ENCODE measurements at regions not wholly inside any gene's neighbourhood (a gene's known extent, or its start where the extent isn't known, plus 50 kb on each side); places are given as distances from the start of the nearest gene placed in this dataset.

DNA sequence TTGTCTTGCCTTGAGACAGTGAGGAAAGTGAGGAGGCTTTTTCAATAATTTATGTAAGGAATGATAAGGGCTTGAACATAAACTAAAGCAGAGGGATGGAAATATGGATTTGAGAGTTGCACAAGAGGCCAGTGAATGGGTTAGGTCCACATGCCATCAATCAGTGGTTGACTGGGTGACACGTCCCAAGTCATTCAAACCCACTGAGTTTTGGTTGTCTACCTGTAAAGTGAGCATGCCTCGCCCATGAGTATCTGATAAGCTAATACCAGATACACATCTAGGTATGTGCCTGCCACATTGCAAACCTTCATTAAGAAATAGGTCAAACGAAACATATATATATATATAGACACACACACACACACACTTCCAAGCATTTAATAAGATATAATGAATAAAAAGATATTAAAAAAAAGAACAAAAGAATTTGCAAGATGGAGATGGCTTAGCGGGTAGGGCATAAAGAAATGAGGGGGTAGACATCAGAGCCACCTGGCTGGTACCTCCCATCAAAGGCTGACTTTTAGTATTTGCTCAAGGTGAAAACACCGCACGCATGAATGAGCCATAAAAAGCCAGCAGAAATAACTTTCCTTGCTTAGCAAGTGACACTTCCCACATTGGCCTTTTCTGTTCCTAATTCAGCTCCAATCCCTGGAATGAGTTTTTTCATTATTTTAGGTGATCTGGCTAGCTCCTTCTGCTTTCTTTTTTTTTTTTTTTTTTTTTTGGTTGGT lies 109.1 kb upstream of the GGTLC1 start:
- DNase-seq: no peak

DNA sequence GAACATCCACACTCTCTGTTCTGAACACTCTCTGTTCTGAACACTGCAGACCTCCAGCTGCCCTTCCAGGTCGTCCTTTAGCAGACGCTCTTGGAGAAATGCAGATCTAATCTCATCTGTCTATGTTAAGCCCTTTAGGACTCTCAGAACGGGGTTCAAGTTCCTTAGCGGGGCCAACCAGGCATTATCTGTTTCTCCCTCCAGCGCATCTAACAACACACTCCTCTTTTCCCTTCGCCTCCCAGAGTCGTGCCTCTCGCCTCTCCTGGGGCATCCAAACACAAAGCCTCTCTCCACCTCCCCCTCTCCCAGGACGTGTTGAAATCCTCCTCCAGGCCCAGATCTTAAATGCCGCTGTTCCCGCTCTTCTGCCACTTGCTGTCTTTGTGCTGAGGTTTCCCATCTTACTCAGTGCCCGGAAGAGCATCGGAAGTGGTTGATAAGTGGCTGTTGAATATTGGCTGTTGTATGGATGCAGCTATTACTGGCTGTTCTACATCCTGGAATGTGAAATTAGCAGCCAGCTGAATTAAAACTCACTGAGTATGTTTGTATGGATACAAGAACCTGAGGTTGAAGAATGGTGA lies 108.4 kb upstream of the GGTLC1 start:
- no peak for DNase-seq

DNA sequence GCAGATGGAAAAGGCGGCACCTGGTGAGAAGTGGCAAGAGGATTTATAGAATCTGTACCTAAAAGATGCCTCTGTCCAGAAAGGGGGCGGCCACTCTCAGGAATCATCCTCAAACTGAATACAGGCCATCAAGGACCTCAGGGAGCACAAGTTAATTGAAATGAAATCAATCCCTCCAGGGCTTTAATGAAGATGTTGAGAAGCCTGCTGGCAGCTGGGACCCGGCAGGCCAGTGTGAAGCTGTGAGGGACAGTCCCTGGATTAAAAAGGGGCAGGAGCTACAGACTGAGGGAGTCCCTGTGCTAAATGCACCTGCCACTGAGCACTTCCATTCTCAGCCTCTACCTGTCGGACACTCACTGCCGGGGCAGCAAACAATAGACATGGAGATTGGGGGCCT lies 107.7 kb upstream of the GGTLC1 start:
- no peak for DNase-seq

DNA sequence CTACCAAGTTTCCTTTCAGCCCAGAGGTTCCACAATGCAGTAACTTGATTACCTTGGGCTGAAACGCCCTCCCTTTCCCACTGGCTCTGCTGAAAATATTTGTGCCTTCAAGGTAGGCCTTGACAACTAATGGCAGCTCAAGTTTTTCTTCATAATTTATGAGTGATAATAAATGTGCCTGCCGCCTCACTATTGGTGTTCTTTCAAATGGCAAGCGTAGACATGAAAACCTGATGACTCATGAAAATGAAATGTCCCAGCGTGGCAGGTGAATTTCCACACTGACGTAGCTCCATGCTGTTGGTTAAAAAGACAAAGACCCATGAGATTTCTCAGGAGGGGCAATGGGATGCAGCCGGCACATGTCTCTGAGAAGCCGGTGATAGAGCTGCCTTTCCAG lies 107.2 kb upstream of the GGTLC1 start:
- no peak for DNase-seq

DNA sequence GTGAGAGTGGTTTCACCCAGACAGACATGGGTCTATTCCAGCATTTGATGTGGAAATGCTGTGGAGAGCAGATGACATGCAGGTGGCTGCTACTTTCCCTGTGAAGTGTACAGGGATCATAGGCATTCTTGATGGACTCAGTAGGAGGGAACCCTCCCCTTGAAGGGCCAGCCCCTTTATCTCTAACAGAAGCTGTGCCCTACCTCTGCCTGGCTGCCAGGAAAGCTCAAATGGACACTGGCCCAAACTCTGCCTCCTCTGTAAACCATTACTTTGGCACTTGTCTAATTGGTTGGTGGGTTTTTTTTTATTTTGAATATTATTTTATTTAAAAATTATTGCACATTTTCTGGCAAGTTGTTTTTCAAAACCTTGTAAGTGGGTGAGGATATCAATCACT lies 106.7 kb upstream of the GGTLC1 start:
- no peak for DNase-seq

DNA sequence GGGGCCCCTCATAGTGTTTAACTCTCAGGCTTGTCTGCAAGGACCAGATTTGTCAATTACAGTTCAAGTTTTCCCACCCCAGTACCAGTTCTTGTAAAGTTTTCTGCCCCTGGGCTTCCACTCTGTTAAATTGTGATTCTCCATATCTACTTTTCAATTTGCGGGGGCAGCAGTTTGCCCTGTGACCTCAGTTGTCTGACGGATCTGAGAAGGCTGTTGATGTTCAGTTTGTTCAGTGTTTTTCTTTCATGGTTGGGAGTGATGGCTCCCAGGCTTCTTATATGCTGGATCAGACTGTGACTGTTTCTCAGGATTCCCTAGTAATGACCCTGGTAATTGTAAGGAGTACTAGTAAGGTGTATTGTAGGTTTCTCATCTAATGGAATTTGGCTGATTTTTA lies 101.0 kb upstream of the GGTLC1 start:
- no peak for DNase-seq

DNA sequence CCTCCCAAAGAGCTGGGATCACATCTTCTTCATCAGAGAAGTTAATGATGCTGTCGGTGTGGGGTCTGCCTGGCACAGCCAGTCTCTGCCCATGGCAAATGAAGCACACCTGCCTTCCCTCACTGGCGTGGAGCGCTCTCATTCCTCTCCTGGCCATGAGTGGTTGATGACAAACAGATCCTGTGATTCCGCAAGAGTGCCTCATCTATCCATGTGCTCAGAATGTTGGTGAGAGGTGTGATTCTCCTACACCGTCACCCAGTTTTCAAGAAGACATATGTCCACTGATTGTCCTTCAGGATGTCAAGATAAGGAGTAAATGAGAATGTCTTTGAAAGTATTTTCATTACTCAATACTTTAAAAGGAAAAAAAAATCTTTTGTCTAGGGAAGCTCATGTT lies 97.5 kb upstream of the GGTLC1 start:
- DNase-seq: no peak

DNA sequence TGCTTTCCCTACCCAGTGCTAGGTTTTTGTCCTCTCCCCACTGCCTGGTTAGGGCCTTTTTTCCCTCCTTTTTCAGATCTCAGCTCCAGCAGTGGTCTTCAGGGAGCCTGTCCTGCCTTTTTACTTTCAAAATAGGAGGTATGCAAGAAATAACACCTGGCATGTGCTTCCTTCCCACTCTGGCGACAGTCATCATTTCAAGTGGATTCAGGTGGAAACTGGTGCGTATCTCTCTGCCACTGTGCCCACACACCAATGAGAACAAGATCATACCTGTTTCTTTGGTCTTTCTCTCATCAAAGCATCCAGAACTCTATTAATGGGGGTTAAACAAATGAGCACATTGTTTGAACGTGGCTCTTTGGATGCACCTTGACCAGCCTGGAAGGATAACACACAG lies 95.7 kb upstream of the GGTLC1 start:
- no peak for DNase-seq

DNA sequence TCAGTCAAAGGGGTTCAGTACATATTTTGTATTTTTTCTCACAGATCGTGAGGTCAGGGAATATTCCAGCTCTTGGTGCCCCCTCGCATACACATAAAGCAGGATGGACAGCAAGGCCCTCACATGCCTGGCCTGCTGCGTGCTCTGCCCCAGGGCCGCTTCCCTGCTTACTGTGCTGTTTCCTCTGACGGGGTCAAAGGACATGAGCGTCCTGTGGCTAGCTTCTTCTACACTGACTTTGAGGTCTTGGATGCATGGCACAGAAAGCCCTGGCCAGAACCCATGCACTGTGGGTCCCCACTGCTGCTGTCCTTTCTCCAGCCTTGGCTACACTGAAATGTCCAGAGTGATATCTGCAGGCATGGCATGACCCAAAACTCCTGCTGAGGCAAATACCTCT lies 92.5 kb upstream of the GGTLC1 start:
- DNase-seq: no peak

DNA sequence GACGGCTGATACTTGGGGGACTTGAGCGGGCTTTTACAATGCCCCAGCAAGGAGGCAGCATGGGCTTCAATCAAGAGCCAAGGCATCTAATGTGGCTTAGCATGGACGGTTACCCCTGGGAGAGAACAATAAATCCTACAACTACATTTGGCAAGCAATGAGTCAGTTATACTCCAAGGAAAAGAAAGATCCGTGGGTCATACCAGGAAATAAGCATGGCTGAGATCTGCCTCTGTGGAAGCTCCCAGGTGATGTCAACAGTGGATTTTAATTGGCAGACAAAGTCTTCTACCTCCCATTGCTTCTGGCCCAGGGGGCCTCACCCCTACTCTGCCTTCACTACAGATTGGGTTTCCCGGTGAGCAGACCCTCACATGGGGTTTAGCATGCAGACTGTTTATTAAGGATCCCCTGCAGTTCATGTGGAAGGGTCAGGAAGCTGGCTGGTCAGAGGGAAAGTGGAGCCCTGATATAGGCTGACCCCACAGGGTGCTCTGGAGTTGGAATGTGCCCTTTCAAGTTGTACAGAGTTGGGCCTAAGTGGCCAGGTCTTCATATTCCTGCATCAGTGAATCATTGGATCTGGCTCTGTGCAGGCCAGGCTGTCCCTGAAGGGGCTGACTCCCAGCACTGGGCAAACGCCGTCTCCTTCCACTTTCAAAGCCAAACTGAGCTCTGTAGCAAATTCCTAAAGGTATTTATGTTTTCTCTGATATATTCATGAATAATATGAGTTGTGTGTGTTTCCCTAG lies 91.3 kb upstream of the GGTLC1 start:
- no peak for DNase-seq

DNA sequence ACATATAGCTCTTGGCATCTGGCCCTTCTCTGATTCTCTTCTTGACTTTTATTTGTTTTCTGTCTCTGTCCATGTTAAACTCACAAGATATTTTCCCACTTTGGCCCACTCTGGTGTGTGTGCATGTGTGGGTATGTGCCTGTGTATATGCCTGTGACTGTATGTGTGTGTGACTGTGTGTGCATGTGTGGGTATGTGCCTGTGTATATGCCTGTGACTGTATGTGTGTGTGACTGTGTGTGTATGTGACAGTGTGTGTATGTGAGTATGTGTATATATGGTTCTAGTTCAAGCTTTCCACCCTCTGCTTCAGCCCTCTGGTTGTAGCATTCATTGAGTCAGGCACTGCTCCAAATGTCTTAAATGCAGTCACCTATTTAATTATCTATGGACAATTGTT lies 88.6 kb upstream of the GGTLC1 start:
- no peak for DNase-seq

DNA sequence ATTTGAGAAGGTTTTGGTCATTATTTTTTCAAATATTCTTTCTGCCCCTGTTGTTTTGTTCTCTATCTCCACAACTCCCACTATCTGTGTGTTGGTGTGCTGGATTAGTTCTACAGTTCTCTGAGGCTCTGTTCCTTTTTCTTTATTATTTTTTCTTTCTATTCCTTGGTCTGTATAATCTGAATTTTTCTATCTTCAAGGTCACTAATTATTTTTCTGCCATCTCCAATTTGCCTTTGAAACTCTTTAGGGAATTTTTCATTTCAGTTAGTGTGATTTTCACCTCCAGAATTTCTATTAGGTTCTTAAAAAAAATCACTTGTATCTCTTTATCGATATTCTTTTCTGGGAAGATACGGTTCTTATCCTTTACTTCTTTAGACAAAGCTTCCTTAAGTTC lies 82.1 kb upstream of the GGTLC1 start:
- no peak for DNase-seq

DNA sequence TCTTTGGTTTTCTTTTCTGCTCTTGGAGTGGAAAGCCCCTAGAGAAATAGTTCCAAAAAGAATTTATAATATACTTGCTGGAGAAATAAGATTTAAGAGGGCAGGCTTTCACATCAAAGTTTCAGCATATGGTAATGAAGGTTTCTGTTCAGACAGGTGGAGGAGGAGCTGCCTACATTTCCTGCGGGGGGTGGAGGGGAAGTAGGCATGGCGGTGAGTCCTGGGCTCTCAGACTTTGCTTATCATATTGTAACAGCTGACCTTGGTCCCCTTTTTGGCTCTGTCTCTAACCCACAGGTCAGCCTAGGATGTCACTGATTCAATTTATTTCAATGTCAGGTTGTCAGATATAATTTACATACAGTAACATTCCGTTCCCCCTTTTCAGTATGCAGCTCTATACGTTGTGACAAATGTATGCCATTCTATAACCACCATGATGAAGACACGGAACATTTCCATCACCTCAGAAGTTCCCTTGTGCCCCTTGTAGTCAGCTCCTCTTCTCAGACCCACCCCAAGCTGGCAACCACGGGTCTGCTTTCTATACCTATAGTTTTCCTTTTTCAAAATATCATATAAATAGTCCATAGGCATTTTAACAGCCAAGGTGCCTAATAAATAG lies 77.6 kb upstream of the GGTLC1 start:
- no peak for DNase-seq

DNA sequence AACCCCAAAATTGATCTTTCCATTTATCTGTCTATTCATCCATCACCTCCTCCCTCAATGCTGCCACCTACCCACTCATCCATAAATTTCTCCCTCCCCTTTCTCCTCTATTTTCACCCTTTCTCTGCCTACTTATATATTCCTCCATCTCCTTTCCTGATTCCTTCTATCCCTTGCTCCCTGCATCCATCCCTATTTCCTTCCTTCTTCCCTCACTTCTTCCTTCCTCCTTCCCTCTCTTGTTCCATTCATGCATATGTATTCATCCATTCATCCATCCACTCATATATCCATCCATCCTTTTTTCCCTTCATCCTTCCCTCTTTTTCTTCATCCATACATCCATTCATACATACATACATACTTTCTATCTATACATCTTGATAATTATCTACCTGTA lies 76.3 kb upstream of the GGTLC1 start:
- DNase-seq: no peak

DNA sequence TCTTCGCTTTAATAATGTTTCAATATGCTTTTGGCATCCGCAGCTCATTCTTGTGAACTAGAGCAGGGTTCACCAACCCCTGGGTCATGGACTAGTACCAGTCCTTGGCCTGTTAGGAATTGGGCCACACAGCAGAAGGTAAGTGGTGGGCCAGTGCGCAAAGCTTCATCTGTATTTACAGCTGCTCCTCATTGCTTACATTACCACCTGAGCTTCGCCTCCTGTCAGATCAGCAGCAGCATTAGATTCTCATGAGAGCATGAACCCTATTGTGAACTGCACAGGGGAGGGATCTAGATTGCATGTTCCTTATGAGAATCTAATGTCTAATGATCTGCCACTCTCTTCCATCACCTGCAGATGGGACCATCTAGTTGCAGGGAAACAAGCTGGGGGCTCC lies 75.5 kb upstream of the GGTLC1 start:
- no peak for DNase-seq

DNA sequence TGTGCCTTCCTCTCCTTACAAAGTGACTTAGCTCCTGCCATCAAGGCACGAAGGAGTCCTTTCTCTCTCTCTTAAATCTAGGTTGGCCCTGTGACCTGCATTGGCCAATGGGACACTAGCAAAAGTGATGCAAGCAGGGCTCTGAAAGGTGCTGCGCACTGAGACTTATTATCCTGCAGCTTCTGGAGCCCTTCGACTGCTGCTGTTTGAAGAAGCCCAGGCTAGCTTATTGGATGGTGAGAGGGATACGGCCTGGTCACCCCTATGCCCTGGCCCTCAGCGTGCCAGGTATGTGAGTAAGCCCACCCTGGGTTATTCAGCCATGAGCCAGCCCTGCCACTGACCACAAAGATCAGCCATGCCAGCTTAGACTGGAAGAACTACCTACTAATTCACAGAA lies 74.5 kb upstream of the GGTLC1 start:
- no peak for DNase-seq

DNA sequence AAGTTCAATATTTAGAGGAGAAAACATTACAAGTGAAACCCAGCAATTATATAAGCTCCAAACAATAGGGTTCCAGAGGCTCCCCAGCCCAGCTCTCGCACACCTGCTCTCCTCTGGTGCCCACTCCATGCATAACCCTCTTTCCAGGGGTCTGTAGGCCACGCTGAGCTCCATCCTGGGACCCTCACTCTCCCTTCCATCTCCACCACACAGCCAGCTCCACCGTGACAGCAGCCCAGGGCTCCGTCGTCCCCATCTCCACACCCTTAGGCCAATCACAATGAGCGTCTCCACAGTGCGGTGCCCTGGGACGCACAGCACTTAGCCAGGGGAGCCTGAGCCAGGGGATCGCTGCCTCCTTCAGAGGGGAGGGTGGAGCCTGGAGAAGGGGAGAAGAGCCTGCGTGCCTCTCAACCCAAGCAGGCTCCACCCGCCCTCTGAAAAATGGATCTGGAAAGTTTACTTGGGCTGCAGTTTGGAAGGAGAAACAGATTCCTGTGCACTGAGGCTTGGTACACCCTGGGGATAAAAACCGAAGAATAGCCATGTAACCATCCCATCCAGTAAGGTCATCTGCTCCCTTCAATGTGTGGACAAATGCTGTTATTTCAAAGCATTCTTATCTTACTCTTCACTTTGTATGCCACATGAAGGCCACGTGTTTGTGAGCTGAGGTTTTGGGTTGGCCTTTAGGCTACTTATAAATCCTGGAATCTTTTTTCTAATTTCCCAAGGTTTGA lies 72.4 kb upstream of the GGTLC1 start:
- DNase-seq: no peak

DNA sequence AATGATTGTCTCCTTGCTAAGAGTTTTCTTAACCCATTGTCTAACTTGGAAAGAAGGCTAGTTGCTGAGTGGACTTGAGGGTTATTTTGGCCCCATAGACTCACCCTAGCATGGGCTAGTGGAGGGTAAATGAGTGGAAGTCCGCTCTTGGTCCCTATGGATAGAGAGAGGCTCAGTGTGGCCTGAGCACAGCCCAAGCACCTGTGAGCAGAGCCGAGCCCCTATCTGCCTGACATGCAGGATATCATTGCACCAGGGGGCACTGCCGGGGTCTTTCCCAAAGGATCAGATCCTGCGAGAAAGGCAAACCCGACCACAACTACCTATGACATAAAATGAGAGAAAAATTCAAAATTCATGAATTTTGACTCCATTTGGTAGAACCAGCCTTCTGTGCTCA lies 70.6 kb upstream of the GGTLC1 start:
- DNase-seq: no peak

DNA sequence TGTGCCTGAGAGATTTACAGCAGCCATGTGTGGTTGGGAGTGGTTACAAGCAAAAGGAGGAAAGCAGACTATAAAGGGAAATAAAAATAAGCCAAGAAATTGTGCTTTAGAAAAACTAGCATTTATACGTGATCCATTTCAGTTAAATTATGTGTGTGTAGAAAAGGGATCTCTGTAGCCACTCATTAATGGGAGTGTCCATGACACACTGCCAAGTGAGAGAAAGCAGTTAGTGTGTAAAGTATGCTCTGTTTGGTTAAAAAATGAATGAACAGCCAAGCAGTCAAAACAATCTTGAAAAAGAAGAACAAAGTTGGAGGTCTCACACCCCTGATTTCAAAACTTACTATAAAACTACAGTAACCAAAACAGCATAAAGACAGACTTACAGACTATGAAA lies 67.9 kb upstream of the GGTLC1 start:
- no peak for DNase-seq

DNA sequence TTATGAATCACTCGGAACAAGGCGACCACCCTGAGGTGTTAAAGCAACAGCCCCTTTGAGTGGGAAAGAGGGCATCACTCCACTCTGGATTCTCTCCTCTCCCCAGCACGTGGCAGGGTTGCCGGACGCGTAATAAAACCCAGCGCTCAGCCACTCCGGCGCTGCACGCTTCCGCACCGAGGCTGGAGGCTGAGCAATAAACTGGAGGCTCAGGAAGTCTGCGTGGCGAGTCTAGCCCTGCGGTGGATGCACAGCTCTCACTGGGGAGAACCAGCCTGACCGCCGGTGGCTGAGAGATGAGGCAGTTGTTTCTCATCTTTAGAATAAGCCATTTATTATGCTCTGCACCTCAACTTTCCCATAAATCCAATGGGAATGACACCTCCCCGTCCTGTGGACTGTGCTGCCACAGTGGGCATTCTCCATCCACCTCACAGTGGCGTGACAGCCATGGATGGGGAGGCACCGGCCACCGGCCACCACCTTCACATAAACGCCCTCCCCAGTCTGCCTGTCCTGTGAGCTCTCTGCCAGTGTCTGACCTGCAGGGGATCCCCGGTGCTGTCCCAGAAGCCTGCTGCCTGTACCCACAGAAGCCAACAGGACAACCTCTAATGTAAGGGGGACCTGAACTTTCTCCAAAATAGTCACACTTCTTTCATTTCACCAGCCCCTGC lies 64.2 kb upstream of the GGTLC1 start:
- DNase-seq: no peak

DNA sequence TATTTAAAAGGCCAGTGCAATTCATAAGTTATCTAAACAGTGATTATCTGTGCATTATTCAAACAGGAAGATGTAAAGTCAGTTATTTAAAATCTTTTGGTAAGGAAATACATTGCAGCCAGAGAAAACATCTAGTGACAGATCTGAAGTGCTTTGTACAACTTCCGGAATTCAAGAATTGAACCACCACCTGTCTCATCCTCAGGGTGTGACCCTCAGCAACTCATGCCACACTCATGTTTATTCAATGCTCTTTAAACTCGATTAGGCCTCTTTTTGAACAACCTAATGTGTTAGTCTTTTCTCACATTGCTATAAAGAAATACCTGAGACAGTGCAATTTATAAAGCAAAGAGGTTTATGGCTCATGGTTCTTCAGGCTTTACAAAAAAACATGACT lies 62.6 kb upstream of the GGTLC1 start:
- no peak for DNase-seq

DNA sequence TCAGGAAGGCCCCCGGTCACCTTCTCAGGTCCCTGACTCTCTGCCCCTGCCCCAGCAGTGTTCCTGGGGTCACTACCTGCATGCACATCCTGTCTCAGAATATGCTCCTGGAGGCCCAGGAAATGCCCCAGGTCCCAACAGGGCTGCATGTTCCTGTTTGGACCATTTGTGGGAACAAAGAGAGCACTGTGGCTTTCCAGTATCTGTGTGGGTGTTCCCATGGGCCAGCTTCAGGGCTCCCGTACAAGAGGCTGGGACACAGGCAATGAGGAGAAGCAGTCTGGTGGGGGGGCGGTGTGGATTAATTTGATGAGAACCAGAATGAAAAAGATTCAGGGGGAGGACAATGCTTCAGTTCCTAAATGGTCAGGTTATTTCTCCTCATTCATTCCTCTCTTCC lies 61.5 kb upstream of the GGTLC1 start:
- no peak for DNase-seq

DNA sequence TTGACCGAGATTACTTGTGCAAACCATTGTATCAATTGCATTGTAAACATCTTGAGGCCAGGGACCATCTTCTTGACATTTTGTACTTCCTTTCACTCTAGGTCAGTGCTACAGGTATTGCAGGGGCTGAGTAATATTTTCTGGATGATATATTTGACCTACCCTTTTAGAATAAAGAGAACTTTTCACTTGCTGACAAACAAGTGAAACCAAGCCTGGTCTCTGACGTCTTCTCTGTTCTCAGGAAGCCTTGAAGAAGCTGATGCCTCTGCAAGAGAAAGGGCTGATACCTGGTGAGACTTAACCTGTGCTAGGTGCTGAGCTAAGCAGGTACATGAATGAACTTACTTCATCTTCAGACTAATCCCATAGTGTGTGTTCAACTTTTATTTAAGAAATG lies 60.5 kb upstream of the GGTLC1 start:
- DNase-seq: no peak

All from right hindlimb (tissue), 1 donor.